Mammary epithelial cell (primary cell): ENCODE measurements at regions not wholly inside any gene's neighbourhood (a gene's known extent, or its start where the extent isn't known, plus 50 kb on each side); places are given as distances from the start of the nearest gene placed in this dataset.

Source experiments
- CTCF ChIP-seq, 2 donors: IDR thresholded peaks in 1 of 2; conservative IDR thresholded peaks in 1 of 2; 2 replicates each; pipeline ENCODE4 v1.5.1; 2011 to 2012; ENCODE audit warnings: inconsistent platforms in 2 of 2, low read length in 2 of 2, mild to moderate bottlenecking in 2 of 2, control low read depth in 1 of 2, low read depth in 1 of 2; ENCODE audit not compliant: insufficient read depth in 1 of 2; ENCODE audit errors: extremely low read depth in 1 of 2
- EZH2 ChIP-seq: IDR thresholded peaks from 2 replicates; pipeline ENCODE4 v1.6.1; 2012; ENCODE audit warnings: low read length, inconsistent platforms, borderline replicate concordance

- TF ChIP-seq CTCF (conservative IDR thresholded peaks at IDR 0.05 in 1 of 2, IDR thresholded peaks at IDR 0.05 in 1 of 2; ENCODE audit: extremely low read depth in 1 of 2, insufficient read depth in 1 of 2, low read depth in 1 of 2, low read length in 2 of 2) (no peak), EZH2 (no peak)
Measured at GRCh38 chr15:70575231-70576226, 187.8 kb downstream of the UACA start.
